Activated CD4-positive, CD25-positive, alpha-beta regulatory T cell treated with anti-CD3 and anti-CD28 coated beads, Interleukin-2, amount 50 U/mL, for 24 hours (primary cell): ENCODE measurements at regions not wholly inside any gene's neighbourhood (a gene's known extent, or its start where the extent isn't known, plus 50 kb on each side); places are given as distances from the start of the nearest gene placed in this dataset.

Source experiments
- ATAC-seq, 2 donors: fragments of 150-1000 bp; cut with Tn5 transposase; one replicate each; pipeline ENCODE4 v1.10.0; 2021; ENCODE audit warnings: mild to moderate bottlenecking in 1 of 2, moderate library complexity in 1 of 2

GRCh38 chr7:36802459-36803135 lies 78.3 kb upstream of the AOAH start:
- no peak for ATAC-seq

GRCh38 chr7:36796850-36797536 lies 72.7 kb upstream of the AOAH start:
- ATAC-seq: no peak

GRCh38 chr7:36795451-36796021 lies 71.2 kb upstream of the AOAH start:
- no peak for ATAC-seq

GRCh38 chr7:36794689-36795088 lies 70.4 kb upstream of the AOAH start:
- no peak for ATAC-seq

GRCh38 chr7:36792421-36792820 lies 68.1 kb upstream of the AOAH start:
- no peak for ATAC-seq

- no peak for ATAC-seq
Observed at GRCh38 chr7:36790311-36790787, 66.1 kb upstream of the AOAH start.

GRCh38 chr7:36788825-36789470 lies 64.7 kb upstream of the AOAH start:
- ATAC-seq: no peak

GRCh38 chr7:36787933-36788378 lies 63.7 kb upstream of the AOAH start:
- ATAC-seq: peak; percentile 36 to 78

GRCh38 chr7:36784991-36785940 lies 61.0 kb upstream of the AOAH start:
- peak; percentile 84 to 87 for ATAC-seq

- ATAC-seq: no peak
Observed at GRCh38 chr7:36781011-36781738, 56.9 kb upstream of the AOAH start.

GRCh38 chr7:36777855-36778254 lies 53.6 kb upstream of the AOAH start:
- no peak for ATAC-seq

- peak; percentile 40 to 49 for ATAC-seq
Observed at GRCh38 chr7:36777062-36777461, 52.8 kb upstream of the AOAH start.

- no peak for ATAC-seq
Observed at GRCh38 chr7:36775676-36776075, 51.4 kb upstream of the AOAH start.

- no peak for ATAC-seq
Observed at GRCh38 chr7:36775061-36775620, 50.8 kb upstream of the AOAH start.
